ENCODE measurements at regions not wholly inside any gene's neighbourhood (a gene's known extent, or its start where the extent isn't known, plus 50 kb on each side); places are given as distances from the start of the nearest gene placed in this dataset.

GRCh38 chr6:54053881-54054391 lies 57.3 kb upstream of the MLIP start:
- Histone ChIP-seq H3K4me3 (ENCODE audit: low read depth in 1 of 2, low read length in 2 of 2) (no peak overlapping the region), H3K4me1 (ENCODE audit: insufficient read depth, low read length) (no peaks in the 10 kb centered on the region), H3K36me3 (ENCODE audit: insufficient read depth, low read length) (no peaks in the 10 kb centered on the region), H3K79me2 (ENCODE audit: insufficient read depth, low read length) (no peaks in the 10 kb centered on the region), H3K9me3 (ENCODE audit: insufficient read depth, low read length, severe bottlenecking) (no peaks in the 10 kb centered on the region), H3K27me3 (ENCODE audit: insufficient read depth, low read length, poor library complexity) (peaks cover 9% of the 10 kb centered on the region), H2AFZ (ENCODE audit: low read depth, low read length) (no peak overlapping the region), H3K27ac (ENCODE audit: low read length) (no peak overlapping the region), H4K20me1 (ENCODE audit: insufficient read depth, low read length) (no peaks in the 10 kb centered on the region), H3K4me2 (ENCODE audit: insufficient read depth, low read length) (no peak overlapping the region), H3K9ac (ENCODE audit: low read depth, low read length) (no peak overlapping the region)
- no peak for TF ChIP-seq CTCF (IDR thresholded peaks at IDR 0.05; ENCODE audit: borderline replicate concordance, extremely low read depth, low read length, poor library complexity, severe bottlenecking)
- no peak for TF ChIP-seq EZH2 (IDR thresholded peaks at IDR 0.05; ENCODE audit: borderline replicate concordance, low read depth, low read length, severe bottlenecking)
- no peak for DNase-seq
- no peak for ATAC-seq (ENCODE audit: insufficient read depth, low read depth)

- H2AFZ ChIP-seq (ENCODE audit: low read depth, low read length) = no peak overlapping the region
- no peaks in the 10 kb centered on the region for H3K36me3 ChIP-seq (ENCODE audit: insufficient read depth, low read length)
- H3K9ac ChIP-seq (ENCODE audit: low read depth, low read length) = no peak overlapping the region
- ATAC-seq (ENCODE audit: insufficient read depth, low read depth) = no peak
- H3K4me1 ChIP-seq (ENCODE audit: insufficient read depth, low read length) = no peaks in the 10 kb centered on the region
- H3K27ac ChIP-seq (ENCODE audit: low read length) = no peak overlapping the region
- H3K79me2 ChIP-seq (ENCODE audit: insufficient read depth, low read length) = no peaks in the 10 kb centered on the region
- no peak for DNase-seq
- H3K27me3 ChIP-seq (ENCODE audit: insufficient read depth, low read length, poor library complexity) = peaks cover 5% of the 10 kb centered on the region
- no peaks in the 10 kb centered on the region for H3K9me3 ChIP-seq (ENCODE audit: insufficient read depth, low read length, severe bottlenecking)
- no peak overlapping the region for H3K4me3 ChIP-seq (ENCODE audit: low read depth in 1 of 2, low read length in 2 of 2)
- no peaks in the 10 kb centered on the region for H4K20me1 ChIP-seq (ENCODE audit: insufficient read depth, low read length)
- TF ChIP-seq EZH2 (IDR thresholded peaks at IDR 0.05; ENCODE audit: borderline replicate concordance, low read depth, low read length, severe bottlenecking) = no peak
- TF ChIP-seq CTCF (IDR thresholded peaks at IDR 0.05; ENCODE audit: borderline replicate concordance, extremely low read depth, low read length, poor library complexity, severe bottlenecking) = no peak
- no peak overlapping the region for H3K4me2 ChIP-seq (ENCODE audit: insufficient read depth, low read length)
These were observed 55.1 kb upstream of the MLIP start for GRCh38 chr6:54056105-54056504.

- Histone ChIP-seq H3K4me1 (ENCODE audit: insufficient read depth, low read length) (no peaks in the 10 kb centered on the region), H4K20me1 (ENCODE audit: insufficient read depth, low read length) (no peaks in the 10 kb centered on the region), H3K4me3 (ENCODE audit: low read depth in 1 of 2, low read length in 2 of 2) (no peak overlapping the region), H3K9me3 (ENCODE audit: insufficient read depth, low read length, severe bottlenecking) (no peaks in the 10 kb centered on the region), H3K27ac (ENCODE audit: low read length) (no peak overlapping the region), H2AFZ (ENCODE audit: low read depth, low read length) (no peak overlapping the region), H3K4me2 (ENCODE audit: insufficient read depth, low read length) (no peak overlapping the region), H3K79me2 (ENCODE audit: insufficient read depth, low read length) (no peaks in the 10 kb centered on the region), H3K27me3 (ENCODE audit: insufficient read depth, low read length, poor library complexity) (peaks cover 5% of the 10 kb centered on the region), H3K36me3 (ENCODE audit: insufficient read depth, low read length) (no peaks in the 10 kb centered on the region), H3K9ac (ENCODE audit: low read depth, low read length) (no peak overlapping the region)
- no peak for TF ChIP-seq CTCF (IDR thresholded peaks at IDR 0.05; ENCODE audit: borderline replicate concordance, extremely low read depth, low read length, poor library complexity, severe bottlenecking)
- TF ChIP-seq EZH2 (IDR thresholded peaks at IDR 0.05; ENCODE audit: borderline replicate concordance, low read depth, low read length, severe bottlenecking) = no peak
- ATAC-seq (ENCODE audit: insufficient read depth, low read depth) (no peak), DNase-seq (no peak)
These were observed 54.2 kb upstream of the MLIP start for GRCh38 chr6:54057058-54057457.

- H3K9me3 ChIP-seq (ENCODE audit: insufficient read depth, low read length, severe bottlenecking) = no peaks in the 10 kb centered on the region
- H4K20me1 ChIP-seq (ENCODE audit: insufficient read depth, low read length) = no peaks in the 10 kb centered on the region
- H3K4me1 ChIP-seq (ENCODE audit: insufficient read depth, low read length) = no peaks in the 10 kb centered on the region
- DNase-seq (no peak), ATAC-seq (ENCODE audit: insufficient read depth, low read depth) (no peak)
- H3K4me3 ChIP-seq (ENCODE audit: low read depth in 1 of 2, low read length in 2 of 2) = no peak overlapping the region
- H3K79me2 ChIP-seq (ENCODE audit: insufficient read depth, low read length) = no peaks in the 10 kb centered on the region
- H3K4me2 ChIP-seq (ENCODE audit: insufficient read depth, low read length) = no peak overlapping the region
- H2AFZ ChIP-seq (ENCODE audit: low read depth, low read length) = no peak overlapping the region
- H3K36me3 ChIP-seq (ENCODE audit: insufficient read depth, low read length) = no peaks in the 10 kb centered on the region
- H3K9ac ChIP-seq (ENCODE audit: low read depth, low read length) = no peak overlapping the region
- TF ChIP-seq EZH2 (IDR thresholded peaks at IDR 0.05; ENCODE audit: borderline replicate concordance, low read depth, low read length, severe bottlenecking) (no peak), CTCF (IDR thresholded peaks at IDR 0.05; ENCODE audit: borderline replicate concordance, extremely low read depth, low read length, poor library complexity, severe bottlenecking) (no peak)
- H3K27ac ChIP-seq (ENCODE audit: low read length) = no peak overlapping the region
- peaks cover 2% of the 10 kb centered on the region for H3K27me3 ChIP-seq (ENCODE audit: insufficient read depth, low read length, poor library complexity)
These were observed 53.0 kb upstream of the MLIP start for GRCh38 chr6:54058236-54058635.

Measured in DND-41 (cell line).